ENCODE measurements at regions not wholly inside any gene's neighbourhood (a gene's known extent, or its start where the extent isn't known, plus 50 kb on each side); places are given as distances from the start of the nearest gene placed in this dataset.
"Not testable (repeated sequence)": the region's sequence is repeated elsewhere in the genome, so short reads cannot be mapped to it uniquely, and the experiment has no call there.

DNA sequence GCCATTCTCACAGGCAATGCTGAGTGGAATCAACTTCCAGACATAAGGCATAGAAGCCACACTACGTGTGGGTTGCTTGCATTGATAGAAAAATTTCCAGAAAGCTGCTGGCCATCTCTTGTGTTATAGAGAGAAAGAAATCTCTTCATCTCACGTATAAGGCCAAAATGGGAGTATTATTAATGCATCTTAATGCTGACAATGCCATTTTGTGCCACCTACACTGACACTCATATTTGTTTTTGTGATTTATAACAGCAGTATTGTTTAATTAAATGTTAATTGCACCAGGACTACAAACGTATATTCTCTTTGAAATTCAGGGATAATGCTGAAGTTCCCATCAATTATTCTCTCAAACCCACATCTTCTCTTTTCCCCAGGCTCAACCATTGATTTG is 56.1 kb upstream of the TMEM132D start:
- DNase-seq (ENCODE audit: low read depth) = no peak
- in situ Hi-C loops (cut with HindIII; ENCODE audit: low pct_unique_long_range_greater_than_20kb, low sequenced_read_pairs) = no loop called here

GRCh38 chr12:129961091-129961490 is 57.3 kb upstream of the TMEM132D start:
- in situ Hi-C loops (cut with HindIII; ENCODE audit: low pct_unique_long_range_greater_than_20kb, low sequenced_read_pairs) = no loop called here
- no peak for DNase-seq (ENCODE audit: low read depth)

DNA sequence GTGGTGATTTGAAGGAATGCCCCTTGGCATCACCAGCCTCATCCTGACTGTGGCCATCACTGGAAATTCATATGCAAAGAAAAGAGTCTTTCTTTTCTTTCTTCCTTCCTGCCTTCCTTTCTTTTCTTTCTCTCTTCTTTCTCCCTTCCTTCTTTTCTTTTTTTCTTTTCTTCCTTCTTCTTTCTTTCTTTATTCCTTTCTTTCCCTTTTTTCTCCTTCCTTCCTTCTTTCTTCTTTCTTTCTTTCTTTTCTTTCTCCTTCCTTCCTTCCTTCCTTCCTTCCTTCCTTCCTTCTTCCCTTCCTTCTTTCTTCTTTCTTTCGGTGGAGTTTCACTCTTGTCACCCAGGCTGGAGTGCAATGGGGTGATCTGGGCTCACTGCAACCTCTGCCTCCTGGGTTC is 58.0 kb upstream of the TMEM132D start:
- in situ Hi-C loops (cut with HindIII; ENCODE audit: low pct_unique_long_range_greater_than_20kb, low sequenced_read_pairs) = no loop called here
- no peak for DNase-seq (ENCODE audit: low read depth)

DNA sequence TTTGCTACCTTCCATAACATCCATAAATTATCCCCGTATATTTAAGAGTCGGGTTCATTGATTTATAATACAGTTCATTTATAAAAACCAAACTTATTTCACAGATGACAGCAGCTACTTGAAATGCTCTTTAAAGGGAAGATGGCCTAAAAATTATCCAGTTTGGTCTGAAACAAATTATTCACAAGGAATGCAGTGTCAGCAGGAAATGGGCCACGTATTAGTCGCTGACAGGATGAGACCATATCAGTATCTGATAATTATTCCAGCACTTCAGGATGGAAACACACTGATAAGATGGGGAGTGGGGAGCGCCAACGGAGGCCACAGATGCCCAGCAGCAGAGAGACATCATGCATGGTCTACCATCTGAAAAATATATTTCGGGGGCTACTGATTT is 60.5 kb upstream of the TMEM132D start:
- in situ Hi-C loops (cut with HindIII; ENCODE audit: low pct_unique_long_range_greater_than_20kb, low sequenced_read_pairs) = no loop called here
- no peak for DNase-seq (ENCODE audit: low read depth)

- in situ Hi-C loops (cut with HindIII; ENCODE audit: low pct_unique_long_range_greater_than_20kb, low sequenced_read_pairs) = no loop called here
- no peak for DNase-seq (ENCODE audit: low read depth)
Observed at GRCh38 chr12:129964826-129965457, 61.1 kb upstream of the TMEM132D start.

DNA sequence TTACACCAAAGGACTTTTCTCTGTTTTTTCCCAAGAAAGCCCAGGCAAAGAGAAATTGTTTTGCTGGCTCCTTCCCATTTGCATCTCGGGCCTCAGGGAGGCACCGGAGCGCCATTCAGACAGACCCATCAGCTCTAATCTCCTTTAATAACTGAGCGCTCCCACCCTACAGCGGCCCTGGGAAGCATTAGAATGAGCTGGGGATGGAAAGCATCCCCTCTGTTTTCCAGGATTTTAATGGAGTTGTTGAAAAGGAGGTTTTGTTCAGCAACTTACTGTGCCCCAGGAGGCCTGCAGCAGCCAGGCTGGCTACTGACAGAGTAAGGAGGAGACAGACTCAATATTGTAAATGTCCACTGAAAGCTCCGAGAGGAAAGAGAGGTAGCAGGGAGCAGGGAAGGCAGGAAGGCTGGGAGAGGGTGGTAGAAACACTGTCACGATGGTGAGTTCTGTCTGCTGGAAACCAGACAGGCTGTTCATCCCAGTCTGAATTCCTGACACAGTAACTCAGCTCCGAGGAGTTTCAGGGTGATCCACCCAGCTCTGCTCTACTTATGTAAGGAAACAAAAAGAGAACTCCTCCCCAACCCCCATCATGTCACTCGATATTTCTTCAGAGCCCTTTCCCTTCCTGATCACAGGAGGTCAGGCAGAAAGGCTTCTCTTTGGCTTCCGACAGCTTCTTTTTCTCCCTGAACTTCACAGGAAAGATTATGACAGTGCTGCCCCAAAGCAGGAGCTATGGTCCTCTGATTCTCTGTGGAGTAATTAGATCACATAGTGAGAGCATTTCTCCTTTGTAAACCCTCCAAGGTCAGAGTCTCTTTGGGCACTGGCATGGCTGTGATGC is 62.5 kb upstream of the TMEM132D start:
- in situ Hi-C loops (cut with HindIII; ENCODE audit: low pct_unique_long_range_greater_than_20kb, low sequenced_read_pairs) = no loop called here
- DNase-seq (ENCODE audit: low read depth) = no peak

GRCh38 chr12:129971721-129972120 is 67.9 kb upstream of the TMEM132D start:
- in situ Hi-C loops (cut with HindIII; ENCODE audit: low pct_unique_long_range_greater_than_20kb, low sequenced_read_pairs) = no loop called here
- no peak for DNase-seq (ENCODE audit: low read depth)

DNA sequence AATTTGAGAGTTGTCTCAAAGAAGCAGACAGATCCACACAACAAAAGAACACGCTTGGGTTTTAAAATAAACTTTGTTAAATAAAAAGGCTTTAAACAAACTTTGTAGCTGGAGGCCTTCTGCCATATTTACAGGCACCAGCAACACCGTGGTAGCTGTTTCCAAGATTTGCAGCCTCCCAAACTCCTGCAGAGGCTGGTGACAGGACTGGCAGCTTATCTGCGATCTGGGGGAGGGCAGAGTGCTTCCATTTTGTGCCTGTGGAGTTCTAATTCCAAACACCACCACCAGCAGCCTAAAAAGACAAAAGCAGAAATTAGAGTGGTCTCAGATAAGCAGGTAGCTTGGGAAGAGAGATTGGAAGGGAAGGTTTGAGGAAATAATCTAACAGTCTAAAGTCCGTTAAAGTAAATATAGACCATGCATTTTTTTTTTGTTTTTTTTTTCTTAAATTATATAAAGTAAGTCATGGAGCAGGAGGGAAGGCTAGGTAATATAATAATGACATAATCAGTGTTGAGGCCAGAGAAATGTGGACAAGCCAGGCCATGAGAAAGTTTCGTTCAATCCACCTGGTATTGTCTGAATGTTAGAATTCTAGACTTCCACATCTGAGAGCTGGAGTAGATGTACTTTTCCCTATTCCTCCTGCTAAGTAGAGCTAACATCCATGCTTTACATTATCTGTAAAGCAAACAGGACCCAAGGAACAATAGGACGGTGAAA is 69.6 kb upstream of the TMEM132D start:
- no peak for DNase-seq (ENCODE audit: low read depth)
- in situ Hi-C loops (cut with HindIII; ENCODE audit: low pct_unique_long_range_greater_than_20kb, low sequenced_read_pairs) = no loop called here

DNA sequence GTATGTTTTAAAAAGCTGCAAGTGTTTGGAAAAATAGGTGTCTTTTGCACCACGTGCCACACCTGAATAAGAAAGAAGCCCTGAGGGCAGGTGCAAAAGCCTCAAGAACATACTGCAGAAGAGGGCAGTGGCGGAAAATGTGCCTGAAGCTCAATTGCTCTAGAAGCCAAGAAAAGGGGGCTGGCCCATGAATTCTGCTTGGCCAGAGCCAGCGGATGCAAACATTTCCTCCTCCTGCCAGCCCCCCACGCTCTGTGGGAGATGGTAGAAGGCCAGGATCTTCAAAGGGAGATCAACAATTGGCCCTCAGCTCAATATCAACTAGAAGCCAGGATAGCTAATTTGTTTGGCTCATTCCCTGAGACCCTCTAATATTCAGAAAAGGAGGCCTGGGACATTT is 80.3 kb upstream of the TMEM132D start:
- no peak for DNase-seq (ENCODE audit: low read depth)
- in situ Hi-C loops (cut with HindIII; ENCODE audit: low pct_unique_long_range_greater_than_20kb, low sequenced_read_pairs) = no loop called here

DNA sequence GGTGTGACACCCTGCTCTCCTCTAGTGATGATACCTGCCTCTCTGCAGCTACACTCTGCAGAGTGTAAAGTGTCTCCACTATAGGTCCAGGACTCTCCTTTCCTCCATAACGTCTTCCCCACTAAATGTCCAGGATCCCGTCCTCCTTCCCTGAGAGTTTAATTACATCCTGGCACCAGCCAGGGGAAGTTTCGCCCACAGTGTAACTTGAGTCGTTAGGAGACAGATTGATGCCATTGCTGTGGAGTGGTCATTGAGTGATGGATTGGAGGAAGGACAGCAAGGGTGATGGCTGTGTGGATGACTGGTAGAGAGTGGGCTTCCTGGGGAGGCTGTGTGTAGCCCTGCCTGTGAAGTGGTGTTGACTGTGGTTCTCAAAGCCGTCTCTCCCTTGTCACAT is 84.0 kb upstream of the TMEM132D start:
- no peak for DNase-seq (ENCODE audit: low read depth)
- in situ Hi-C loops (cut with HindIII; ENCODE audit: low pct_unique_long_range_greater_than_20kb, low sequenced_read_pairs) = no loop called here

GRCh38 chr12:129994634-129995033 is 90.8 kb upstream of the TMEM132D start:
- DNase-seq (ENCODE audit: low read depth) = no peak
- in situ Hi-C loops (cut with HindIII; ENCODE audit: low pct_unique_long_range_greater_than_20kb, low sequenced_read_pairs) = no loop called here

DNA sequence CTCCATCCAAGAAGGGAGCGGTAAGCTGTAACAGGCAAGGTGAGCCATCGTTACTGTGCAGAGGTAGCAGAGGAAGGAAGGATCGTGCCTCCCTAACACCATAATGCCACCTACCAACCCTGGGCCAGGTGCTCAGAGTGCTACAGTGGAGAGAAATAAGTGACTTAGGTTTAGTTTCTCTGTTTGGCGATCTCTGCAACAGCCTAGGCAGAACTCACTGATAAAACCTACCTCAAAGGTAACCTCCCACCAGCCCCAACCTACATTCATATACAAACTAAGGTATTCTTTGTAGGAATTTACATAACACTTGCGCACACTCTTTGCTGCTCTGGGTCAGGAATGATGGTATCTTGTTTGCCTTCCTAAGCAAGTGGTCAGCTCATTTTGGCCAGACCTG is 93.4 kb upstream of the TMEM132D start:
- in situ Hi-C loops (cut with HindIII; ENCODE audit: low pct_unique_long_range_greater_than_20kb, low sequenced_read_pairs) = no loop called here
- DNase-seq (ENCODE audit: low read depth) = no peak

DNA sequence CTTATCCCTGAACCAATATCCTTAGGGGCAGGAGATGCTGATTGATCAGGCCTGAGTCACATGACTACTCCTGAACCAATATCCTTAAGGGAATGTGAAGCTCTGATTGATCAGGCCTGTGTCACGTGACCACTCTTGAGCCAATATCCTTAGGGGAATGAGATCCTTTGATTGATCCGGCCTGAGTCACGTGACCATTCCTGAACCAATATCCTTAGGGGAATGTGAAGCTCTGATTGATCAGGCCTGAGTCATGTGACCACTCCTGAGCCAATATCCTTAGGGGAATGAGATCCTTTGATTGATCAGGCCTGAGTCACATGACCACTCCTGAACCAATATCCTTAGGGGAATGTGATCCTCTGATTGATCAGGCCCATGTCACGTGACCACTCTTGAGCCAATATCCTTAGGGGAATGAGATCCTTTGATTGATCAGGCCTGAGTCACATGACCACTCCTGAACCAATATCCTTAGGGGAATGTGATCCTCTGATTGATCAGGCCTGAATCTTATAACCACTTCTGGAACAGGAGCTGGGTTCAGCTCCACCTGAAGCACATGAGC is 100.6 kb upstream of the TMEM132D start:
- DNase-seq (ENCODE audit: low read depth); in situ Hi-C loops (cut with HindIII; ENCODE audit: low pct_unique_long_range_greater_than_20kb, low sequenced_read_pairs): not testable (repeated sequence)

DNA sequence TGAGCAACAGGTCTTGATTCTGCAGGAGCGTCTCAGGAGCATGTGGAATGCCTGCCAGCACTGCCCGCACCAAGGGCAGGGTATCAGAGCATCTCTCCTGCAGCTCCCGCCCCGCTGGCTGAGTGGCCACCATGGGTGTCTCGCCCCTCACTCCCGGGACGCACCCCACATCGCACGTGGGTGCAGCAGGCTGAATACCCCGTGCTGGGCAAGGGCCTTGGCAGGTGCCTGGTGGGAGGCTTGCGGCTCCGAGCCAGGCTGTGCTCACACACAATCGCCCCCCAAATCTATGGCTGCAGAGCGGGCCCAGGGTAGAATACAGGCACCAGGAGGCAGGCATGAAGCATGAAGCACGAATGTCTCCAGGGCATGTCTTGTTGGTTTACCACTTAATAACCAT is 103.9 kb upstream of the TMEM132D start:
- in situ Hi-C loops (cut with HindIII; ENCODE audit: low pct_unique_long_range_greater_than_20kb, low sequenced_read_pairs) = no loop called here
- DNase-seq (ENCODE audit: low read depth) = no peak

GRCh38 chr12:130008241-130008640 is 104.4 kb upstream of the TMEM132D start:
- DNase-seq (ENCODE audit: low read depth) = no peak
- in situ Hi-C loops (cut with HindIII; ENCODE audit: low pct_unique_long_range_greater_than_20kb, low sequenced_read_pairs) = no loop called here

DNA sequence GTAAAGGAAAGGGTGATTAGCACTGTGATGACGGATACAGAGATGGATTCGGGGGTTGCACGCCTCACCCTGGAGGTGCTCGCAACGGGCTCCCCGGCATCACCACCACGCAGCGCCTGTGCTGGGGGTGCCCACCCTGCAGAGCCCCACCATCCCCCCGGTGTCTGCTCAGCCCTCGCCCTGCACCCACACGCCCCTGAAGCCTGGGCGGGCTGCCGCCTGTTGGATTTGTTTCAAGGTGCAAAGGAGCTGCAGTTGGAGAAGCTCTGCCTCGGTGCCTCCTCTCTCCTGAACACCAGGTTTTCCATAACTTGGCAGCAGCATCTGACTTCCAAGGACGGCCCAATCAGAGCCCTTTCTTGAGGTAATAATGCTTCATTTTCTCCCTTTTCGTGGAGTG is 106.1 kb upstream of the TMEM132D start:
- in situ Hi-C loops (cut with HindIII; ENCODE audit: low pct_unique_long_range_greater_than_20kb, low sequenced_read_pairs) = no loop called here
- DNase-seq (ENCODE audit: low read depth) = no peak

DNA sequence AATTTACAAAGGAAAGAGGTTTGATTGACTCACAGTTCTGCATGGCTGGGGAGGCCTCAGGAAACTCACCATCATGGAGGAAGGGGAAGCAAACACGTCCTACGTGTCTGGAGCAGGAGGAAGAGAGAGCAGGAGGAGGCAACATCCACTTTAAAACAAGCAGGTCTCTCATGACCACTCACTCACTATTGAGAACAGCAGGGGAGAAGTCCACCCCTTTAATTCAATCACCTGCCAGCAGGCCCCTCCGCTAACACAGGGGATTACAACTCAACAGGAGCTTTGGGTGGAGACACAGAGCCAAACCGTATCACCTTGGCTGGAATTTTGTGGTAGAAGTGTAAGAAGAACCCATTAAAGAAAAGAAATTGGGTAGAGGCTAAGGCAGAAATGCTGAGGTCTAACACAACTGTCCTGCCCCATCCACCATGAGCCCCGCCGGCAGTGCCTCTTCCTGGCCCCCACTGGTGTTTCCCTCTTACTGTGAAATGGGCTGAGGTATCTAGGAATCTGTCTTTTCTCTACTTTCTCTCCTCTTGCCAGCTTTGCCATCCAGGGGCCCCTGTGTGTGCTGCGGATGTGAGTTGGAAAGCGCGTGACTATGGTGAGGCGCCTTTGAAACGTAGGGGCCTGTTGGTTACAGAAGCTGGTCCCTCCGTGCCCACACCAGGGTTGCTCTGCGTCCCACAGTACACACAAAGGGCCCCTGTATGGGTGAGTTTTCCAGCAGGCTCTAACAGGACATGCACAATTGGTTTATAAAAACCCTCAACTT is 108.0 kb upstream of the TMEM132D start:
- in situ Hi-C loops (cut with HindIII; ENCODE audit: low pct_unique_long_range_greater_than_20kb, low sequenced_read_pairs) = no loop called here
- no peak for DNase-seq (ENCODE audit: low read depth)

GRCh38 chr12:130013771-130014484 is 110.1 kb upstream of the TMEM132D start:
- peak; percentile 58 for DNase-seq (ENCODE audit: low read depth)
- in situ Hi-C loops (cut with HindIII; ENCODE audit: low pct_unique_long_range_greater_than_20kb, low sequenced_read_pairs) = no loop called here
